Tibial nerve (tissue), 4 donors: ENCODE measurements at regions not wholly inside any gene's neighbourhood (a gene's known extent, or its start where the extent isn't known, plus 50 kb on each side); places are given as distances from the start of the nearest gene placed in this dataset.
A peak's percentile ranks its signal among the peaks of the same experiment; 100 is the strongest.

Experiments used
- DNase-seq, 2 donors: peaks; one replicate each; pipeline ENCODE4 v3.0.0-alpha.2; 2019; ENCODE audit warnings: low spot score in 2 of 2
- H3K27ac ChIP-seq, 4 donors: fragments of 200-600 bp; sonication (generic) in 3 of 4; one replicate each; pipeline ENCODE4 v1.5.1; 2017 to 2019; ENCODE audit warnings: mild to moderate bottlenecking in 1 of 4
- H3K27me3 ChIP-seq, 2 donors: fragments of 200-600 bp; sonication (generic) in 1 of 2; one replicate each; pipeline versions ENCODE4 v1.5.1 to v1.6.0; 2017 to 2019
- H3K36me3 ChIP-seq, 3 donors: fragments of 200-600 bp; sonication (generic); one replicate each; pipeline ENCODE4 v1.5.1; 2018 to 2019
- H3K4me1 ChIP-seq, 4 donors: fragments of 200-600 bp; sonication (generic) in 3 of 4; one replicate each; pipeline ENCODE4 v1.5.1; 2017 to 2019
- H3K4me3 ChIP-seq, 4 donors: fragments of 200-600 bp; sonication (generic) in 3 of 4; one replicate each; pipeline ENCODE4 v1.5.1; 2017 to 2019; ENCODE audit warnings: mild to moderate bottlenecking in 1 of 4, moderate library complexity in 1 of 4
- H3K9me3 ChIP-seq, 4 donors: fragments of 200-600 bp; sonication (generic) in 3 of 4; one replicate each; pipeline ENCODE4 v1.5.1; 2017 to 2019
- CTCF ChIP-seq, 5 experiments: fragments of 200-600 bp in 3 of 5; fragments of 450-650 bp in 2 of 5; sonication (generic) in 3 of 5; IDR thresholded peaks; one replicate each; pipeline ENCODE4 v1.5.1; 2016 to 2019; ENCODE audit warnings: antibody characterized with exemption in 5 of 5, mild to moderate bottlenecking in 3 of 5, moderate library complexity in 2 of 5
- EP300 ChIP-seq, 2 donors: sonication (generic); formaldehyde crosslinking; IDR thresholded peaks; one replicate each; pipeline ENCODE4 v1.6.1; 2017; ENCODE audit warnings: antibody characterized with exemption in 2 of 2, mild to moderate bottlenecking in 1 of 2
- POLR2A ChIP-seq, 2 donors: fragments of 450-650 bp; IDR thresholded peaks; one replicate each; pipeline ENCODE4 v1.6.1; 2017; ENCODE audit warnings: antibody characterized with exemption in 2 of 2, mild to moderate bottlenecking in 2 of 2, moderate library complexity in 2 of 2
- WGBS, 2 donors: methylation state at CpG; one replicate each; pipeline ENCODE4 v1.1.5; 2018; 5-methylcytosine and 5-hydroxymethylcytosine counted together

DNA sequence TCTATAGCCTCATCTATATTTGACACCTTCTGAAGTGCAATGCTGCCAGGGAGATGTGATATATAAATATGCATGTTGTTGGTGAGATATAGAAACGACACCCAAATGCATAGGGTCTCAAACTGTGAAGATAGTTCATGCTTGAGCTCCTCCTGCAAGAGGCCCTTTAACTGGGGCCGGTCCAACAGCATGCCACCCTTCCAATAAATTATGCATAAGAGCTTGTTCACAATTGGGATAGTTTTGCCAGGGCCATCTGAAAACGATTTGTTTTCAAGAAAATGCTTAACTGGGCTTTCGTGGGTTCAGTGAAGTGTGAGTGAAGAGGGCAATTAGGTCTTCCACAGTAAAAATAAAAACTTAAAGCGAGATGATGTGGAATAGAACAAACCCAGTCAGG lies 424.2 kb upstream of the WWC1 start:
- no peaks in the 10 kb centered on the region for H3K36me3 ChIP-seq
- no peak overlapping the region for H3K27ac ChIP-seq
- DNase-seq: no peak
- WGBS, 2 donors: 53 to 62% methylated on average over 5 of the region's 5 CpGs
- no peak for TF ChIP-seq CTCF (IDR thresholded peaks at IDR 0.05)
- TF ChIP-seq EP300 (IDR thresholded peaks at IDR 0.05): no peak
- no peak for TF ChIP-seq POLR2A (IDR thresholded peaks at IDR 0.05)
- H3K27me3 ChIP-seq: no peaks in the 10 kb centered on the region
- H3K9me3 ChIP-seq: no peaks in the 10 kb centered on the region
- H3K4me1 ChIP-seq: peaks cover 0 to 5% (median 0%) of the 10 kb centered on the region in 4 donors
- no peak overlapping the region for H3K4me3 ChIP-seq

DNA sequence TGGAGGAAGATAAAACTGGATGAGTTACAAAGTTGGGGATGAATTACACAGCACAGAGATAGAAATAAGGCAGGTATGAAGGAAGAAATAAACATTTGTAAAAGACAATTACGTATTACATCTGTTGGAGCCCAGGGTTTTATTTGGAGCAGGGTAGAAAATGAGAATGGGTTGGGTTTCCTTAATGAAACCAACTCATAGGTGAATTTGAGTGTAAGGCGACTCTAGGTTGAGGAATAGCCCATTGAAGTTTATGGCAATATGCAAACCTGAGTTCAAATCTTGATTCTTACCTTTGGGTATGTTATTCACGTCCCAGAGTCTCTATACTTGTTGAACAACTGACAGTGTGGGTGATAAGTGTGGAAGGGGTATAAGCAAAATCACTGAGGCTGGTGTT lies 422.3 kb upstream of the WWC1 start:
- Histone ChIP-seq H3K9me3 (no peaks in the 10 kb centered on the region), H3K27me3 (no peaks in the 10 kb centered on the region), H3K36me3 (no peaks in the 10 kb centered on the region), H3K27ac (no peak overlapping the region), H3K4me3 (no peak overlapping the region), H3K4me1 (peaks cover 0 to 5% (median 0%) of the 10 kb centered on the region in 4 donors)
- no peak for DNase-seq
- TF ChIP-seq POLR2A (IDR thresholded peaks at IDR 0.05) (no peak), EP300 (IDR thresholded peaks at IDR 0.05) (no peak), CTCF (IDR thresholded peaks at IDR 0.05) (no peak)
- 76 to 84% methylated on average over 3 of the region's 3 CpGs for WGBS, 2 donors

DNA sequence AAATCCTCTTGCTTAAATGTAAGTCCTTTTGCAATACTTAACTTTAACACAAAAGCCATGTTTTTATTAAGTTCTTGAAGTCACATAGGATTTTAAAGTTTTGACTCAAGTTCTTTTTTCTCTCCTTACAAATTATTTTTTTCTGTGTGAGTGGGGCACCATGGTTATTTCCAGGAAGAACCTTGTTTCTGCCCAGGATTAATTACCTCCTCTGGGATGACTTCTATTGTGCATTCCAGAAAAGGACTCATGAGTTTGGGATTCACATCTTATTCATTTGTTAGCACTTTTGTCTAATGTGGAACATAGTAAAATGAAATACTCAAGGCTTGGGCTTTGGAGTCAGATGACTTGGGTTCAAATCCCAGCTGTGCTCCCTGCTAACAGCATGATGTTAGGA lies 421.4 kb upstream of the WWC1 start:
- no peaks in the 10 kb centered on the region for H3K27me3 ChIP-seq
- no peaks in the 10 kb centered on the region for H3K9me3 ChIP-seq
- TF ChIP-seq CTCF (IDR thresholded peaks at IDR 0.05): no peak
- TF ChIP-seq EP300 (IDR thresholded peaks at IDR 0.05): no peak
- no peak for TF ChIP-seq POLR2A (IDR thresholded peaks at IDR 0.05)
- peaks cover 0 to 5% (median 0%) of the 10 kb centered on the region in 4 donors for H3K4me1 ChIP-seq
- no peaks in the 10 kb centered on the region for H3K36me3 ChIP-seq
- H3K4me3 ChIP-seq: no peak overlapping the region
- H3K27ac ChIP-seq: no peak overlapping the region
- no peak for DNase-seq

- H3K27ac ChIP-seq: peak overlapping the region in 1 of 4 donors; percentile 20
- H3K4me1 ChIP-seq: peaks cover 0 to 5% (median 0%) of the 10 kb centered on the region in 4 donors
- no peaks in the 10 kb centered on the region for H3K36me3 ChIP-seq
- WGBS, 2 donors: 44 to 46% methylated on average over 2 of the region's 2 CpGs
- H3K9me3 ChIP-seq: no peaks in the 10 kb centered on the region
- H3K4me3 ChIP-seq: no peak overlapping the region
- TF ChIP-seq POLR2A (IDR thresholded peaks at IDR 0.05): no peak
- TF ChIP-seq EP300 (IDR thresholded peaks at IDR 0.05): no peak
- no peak for TF ChIP-seq CTCF (IDR thresholded peaks at IDR 0.05)
- DNase-seq: no peak
- H3K27me3 ChIP-seq: no peaks in the 10 kb centered on the region
These were observed 420.4 kb upstream of the WWC1 start for GRCh38 chr5:167871091-167871490.

DNA sequence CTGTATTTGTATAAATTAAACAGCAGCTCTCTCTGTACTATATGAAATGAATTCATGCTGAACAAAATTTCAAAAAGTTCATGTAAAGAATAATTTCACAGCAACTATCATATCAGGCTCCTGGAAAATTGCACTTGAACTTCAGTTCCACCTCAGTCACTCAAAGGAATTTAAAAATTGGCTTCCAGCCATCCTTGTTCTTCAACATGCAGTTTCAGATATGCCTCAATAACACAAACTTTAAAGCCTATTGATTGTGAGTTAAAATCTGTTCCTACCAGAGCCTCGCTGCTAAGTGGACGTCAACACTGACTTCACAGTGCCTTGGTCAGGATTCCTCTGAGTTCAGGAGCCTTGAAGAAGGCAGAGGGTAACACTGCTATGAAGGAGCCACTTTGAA lies 418.7 kb upstream of the WWC1 start:
- DNase-seq: no peak
- WGBS, 2 donors: 17 to 29% methylated on average over 2 of the region's 2 CpGs
- Histone ChIP-seq H3K27me3 (no peaks in the 10 kb centered on the region), H3K4me1 (peaks cover 0 to 5% (median 0%) of the 10 kb centered on the region in 4 donors), H3K27ac (no peak overlapping the region), H3K9me3 (no peaks in the 10 kb centered on the region), H3K36me3 (no peaks in the 10 kb centered on the region), H3K4me3 (no peak overlapping the region)
- TF ChIP-seq EP300 (IDR thresholded peaks at IDR 0.05) (no peak), CTCF (IDR thresholded peaks at IDR 0.05) (no peak), POLR2A (IDR thresholded peaks at IDR 0.05) (no peak)
